G401 (cell line): ENCODE measurements at regions not wholly inside any gene's neighbourhood (a gene's known extent, or its start where the extent isn't known, plus 50 kb on each side); places are given as distances from the start of the nearest gene placed in this dataset.

Experiments
- DNase-seq: peaks from one replicate; pipeline ENCODE4 v3.0.0-alpha.2; 2015; ENCODE audit warnings: low spot score
- in situ Hi-C: cut with HindIII; loops from 2 replicates; pipeline ENCODE4 v1.10.0; 2016; ENCODE audit warnings: low sequenced_read_pairs, mixed read lengths

DNA sequence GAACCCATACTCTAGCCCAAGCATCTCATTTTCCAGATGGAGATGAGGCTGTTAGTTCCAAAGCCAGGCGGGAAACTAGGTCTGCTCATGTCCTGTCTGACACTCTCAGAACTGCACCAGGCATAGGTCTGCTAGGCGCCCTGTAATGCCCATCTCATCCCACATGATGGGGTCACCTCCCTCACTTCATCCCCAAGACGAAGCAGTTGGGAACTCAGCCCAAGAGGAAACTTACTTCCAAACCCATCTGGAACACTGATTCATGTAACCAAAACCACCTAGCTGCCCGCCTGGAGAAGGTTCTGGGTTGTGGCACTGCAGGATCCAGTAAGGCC, 84.0 kb upstream of the PRNP start:
- DNase-seq: peak; percentile 43
- in situ Hi-C loops: no loop called here

DNA sequence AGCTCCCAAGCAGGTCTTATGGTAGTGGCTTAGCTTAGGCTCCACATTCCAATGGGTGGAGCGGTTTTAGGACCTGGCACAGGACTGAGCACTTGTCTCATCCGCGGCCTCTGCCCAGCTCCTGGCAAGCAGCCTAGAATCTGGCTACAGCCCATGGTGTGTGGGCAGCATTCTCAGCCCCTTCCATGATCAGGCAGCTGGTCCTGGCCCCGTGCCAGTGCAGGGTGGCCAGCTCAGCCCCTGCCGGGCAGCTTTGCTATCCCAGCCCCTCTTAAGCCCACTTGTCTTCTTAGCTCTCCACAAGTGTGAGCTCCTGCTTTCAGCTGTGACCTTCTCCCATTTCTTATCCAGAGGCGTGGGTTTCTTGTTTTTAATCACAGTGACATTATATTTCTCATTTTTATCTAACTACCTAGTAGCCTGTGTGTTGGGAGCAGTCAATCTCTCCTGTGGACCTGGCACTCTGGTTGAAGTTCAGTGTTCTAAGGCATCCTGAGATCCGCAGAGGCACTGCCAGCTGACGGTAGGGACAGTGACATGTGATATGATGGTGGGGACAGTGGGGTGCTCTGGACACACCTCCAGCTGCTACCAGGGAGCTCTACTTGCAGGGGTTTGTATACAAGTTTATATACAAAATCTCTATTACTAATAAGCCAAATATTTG, 84.5 kb upstream of the PRNP start:
- in situ Hi-C loops: no loop called here
- DNase-seq: peak; percentile 67

DNA sequence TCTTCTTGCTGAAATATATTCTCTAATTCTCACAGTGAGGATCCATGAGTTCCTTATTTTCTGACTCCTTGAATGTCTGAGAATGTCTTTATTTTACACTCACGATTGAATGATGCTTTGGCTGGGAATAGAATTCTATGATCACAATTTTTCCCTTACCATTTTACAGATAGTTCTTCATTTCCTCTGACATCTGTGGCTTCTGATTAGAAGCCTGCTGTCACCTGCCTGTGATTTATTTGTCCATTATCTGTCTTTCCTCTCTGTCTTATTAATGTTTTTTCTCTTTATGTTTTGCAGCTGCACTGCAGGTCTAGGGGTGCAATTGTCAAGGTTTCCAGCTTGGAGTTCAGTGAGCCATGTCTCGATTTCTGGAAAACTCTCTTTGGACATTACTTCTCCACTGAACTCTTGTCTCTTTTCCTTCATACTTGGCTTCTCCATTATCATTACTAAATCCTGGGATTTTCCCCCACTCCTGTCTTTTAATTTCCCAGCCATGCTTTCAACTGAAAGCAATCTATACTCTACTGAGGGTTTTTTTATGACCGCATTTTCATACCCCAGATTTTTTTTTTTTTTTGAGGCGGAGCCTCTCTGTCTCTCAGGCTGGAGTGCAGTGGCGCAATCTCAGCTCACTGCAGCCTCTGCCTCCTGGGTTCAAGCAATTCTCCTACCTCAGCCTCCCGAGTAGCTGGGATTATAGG, 85.8 kb upstream of the PRNP start:
- in situ Hi-C loops: no loop called here
- no peak for DNase-seq

DNA sequence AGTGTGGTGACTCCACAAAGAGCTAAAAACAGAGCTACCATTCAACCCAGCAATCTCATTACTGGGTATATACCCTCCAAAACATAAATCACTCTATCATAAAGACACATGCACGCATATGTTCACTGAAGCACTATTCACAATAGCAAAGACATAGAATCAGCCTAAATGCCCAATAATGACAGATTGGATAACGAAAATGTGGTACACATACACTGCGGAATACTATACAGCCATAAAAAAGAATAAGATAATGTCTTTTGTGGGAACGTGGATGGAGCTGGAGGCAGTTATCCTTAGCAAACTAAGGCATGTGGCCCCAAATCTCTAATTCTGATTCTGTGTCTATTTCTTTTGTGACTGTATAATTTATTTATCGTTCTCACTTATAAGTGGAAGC, 89.0 kb upstream of the PRNP start:
- in situ Hi-C loops: no loop called here
- no peak for DNase-seq

DNA sequence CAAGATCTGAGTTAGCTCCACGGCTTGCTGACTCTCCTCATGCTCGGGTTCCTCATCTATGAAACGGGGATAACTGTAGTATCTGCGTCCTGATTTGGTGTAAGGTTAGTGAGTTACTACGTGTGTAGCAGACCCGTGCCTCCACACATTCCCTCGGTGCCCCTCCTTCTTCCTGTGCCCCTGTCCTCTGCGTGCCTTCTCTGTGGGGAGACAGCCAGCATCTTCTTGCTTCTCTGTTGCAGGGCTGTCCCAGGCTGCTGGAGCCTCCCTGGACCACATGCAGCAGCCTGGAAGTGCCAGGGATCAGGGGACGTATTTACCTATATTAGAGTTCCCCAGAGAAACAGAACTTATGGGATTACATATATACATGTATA, 93.1 kb upstream of the PRNP start:
- in situ Hi-C loops: no loop called here
- DNase-seq: no peak

DNA sequence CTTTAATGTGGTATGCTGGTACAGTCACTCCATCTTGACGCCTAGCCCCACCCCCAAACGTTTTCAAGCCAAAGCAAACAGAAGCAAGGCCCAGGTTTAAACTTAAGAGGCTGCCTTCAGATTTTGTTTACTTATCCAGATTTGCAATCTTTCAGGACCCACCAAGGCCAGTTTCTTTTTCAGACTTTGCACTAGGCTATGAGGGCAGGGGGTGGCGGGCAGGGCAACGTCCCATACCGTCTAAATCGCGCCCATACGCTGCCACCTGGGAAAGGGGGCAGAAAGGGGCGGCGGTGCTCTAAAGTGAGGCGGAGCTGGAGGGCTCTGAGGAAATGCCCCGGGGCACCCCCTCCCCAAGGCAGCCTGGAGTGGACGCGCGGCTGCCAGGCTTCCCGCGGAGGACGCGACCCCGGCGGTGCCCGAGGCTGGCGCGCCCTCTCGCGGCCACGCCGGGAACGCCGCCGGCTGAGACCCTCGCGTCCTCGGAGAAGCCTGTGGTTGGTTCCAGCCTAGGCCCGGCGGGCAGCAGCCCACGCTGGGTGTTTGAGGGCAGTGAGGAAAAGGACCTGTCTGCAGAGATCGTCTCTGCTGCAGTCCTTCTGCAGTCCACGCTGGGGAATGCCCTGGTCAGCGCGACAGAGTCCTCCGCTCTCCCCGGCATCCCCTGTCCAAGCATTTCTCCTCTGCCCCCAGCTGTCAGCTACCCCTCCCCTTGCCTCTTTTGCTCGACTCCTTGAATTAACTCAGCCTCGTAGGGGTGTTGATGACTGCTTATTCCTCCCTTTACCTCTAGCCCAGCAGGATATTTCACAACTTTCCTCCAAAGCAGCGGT, 93.7 kb upstream of the PRNP start:
- DNase-seq: no peak
- in situ Hi-C loops: no loop called here

DNA sequence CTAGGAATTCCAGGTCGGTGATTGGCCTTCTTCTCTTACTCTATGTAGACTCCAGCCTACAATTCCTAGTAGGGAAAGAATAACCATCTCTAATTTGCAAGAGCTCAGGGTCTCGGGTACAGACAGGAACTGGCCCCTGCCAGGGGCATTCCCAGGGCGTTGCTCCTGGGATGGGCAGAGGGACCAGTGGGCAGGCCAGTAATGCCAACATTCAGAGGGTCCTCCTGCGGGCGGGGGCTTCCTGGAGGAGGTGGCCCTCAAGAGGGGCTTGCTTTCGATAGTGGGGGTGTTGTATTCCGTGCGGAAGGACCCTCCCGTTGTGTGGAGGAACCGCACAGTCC, 94.3 kb upstream of the PRNP start:
- in situ Hi-C loops: no loop called here

DNA sequence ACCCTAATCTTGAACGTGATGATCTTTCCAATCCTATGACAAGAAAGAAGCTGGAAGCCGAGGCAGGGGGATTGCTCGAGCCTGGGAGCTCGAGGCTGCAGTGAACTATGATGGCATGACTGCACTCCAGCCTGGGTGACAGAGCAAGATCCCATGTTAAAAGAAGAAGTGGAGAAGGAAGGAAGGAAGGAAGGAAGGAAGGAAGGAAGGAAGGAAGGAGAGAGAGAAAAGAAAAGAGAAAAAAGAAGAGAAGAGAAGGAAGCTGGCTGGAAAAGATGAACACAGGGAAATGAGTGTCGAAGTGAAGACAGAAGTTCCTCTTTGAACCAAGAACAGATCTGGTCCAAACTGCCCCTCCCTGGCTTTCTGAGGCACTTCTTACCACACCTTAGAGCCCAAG, 100.5 kb upstream of the PRNP start:
- DNase-seq: no peak
- in situ Hi-C loops: no loop called here

More for the DNA sequence above, 94.3 kb upstream of the PRNP start:
- DNase-seq: no peak

DNA sequence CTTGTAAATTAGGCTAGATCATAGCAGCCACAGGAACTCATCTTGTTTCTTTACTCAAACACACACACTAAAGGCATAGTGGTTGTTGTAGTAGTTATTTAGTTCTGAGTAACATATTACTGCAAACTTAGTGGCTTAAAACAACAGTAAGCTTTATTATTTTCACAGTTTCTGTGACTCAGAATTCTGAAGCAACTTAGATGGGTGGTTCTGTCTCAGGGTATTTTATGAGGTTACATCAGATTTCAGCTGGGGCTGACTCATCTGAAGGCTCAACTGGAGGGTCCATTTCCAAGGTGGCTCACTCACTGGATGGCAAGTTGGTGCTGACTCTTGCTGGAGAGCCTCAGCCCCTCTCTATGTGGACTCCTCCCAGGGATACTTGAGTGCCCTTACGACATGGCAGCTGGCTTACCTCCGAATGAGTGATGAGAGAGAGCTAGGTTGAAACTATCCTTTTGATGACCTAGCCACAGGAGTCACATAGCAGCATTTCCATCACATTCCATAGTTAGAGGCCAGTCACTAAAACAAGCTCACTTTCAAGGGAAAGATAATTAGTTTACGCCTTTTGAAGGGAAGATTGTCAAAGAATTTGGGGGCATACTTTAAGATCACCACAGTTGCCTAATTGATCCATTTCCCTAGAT, 101.0 kb upstream of the PRNP start:
- in situ Hi-C loops: no loop called here

DNA sequence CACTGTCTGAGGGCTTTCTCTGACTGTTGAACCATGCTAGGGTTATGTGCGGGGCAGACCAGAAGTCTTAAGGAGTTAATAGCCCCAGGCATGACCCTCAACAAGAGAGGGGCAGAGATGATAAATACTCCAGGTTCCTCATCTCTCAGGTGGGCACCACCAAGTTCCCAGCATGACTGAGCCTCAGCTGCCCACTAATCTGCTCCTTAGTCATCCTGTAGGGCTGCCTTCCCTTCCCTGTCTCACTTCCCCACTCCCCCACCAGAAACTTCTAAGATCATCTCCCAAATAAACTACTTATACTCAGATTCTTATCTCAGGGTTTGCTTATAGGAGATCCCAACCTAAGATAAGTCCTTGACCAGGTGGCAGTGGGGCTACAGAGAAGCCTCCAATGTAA, 101.7 kb upstream of the PRNP start:
- in situ Hi-C loops: no loop called here
- DNase-seq: no peak

More for the DNA sequence above, 101.0 kb upstream of the PRNP start:
- DNase-seq: no peak

DNA sequence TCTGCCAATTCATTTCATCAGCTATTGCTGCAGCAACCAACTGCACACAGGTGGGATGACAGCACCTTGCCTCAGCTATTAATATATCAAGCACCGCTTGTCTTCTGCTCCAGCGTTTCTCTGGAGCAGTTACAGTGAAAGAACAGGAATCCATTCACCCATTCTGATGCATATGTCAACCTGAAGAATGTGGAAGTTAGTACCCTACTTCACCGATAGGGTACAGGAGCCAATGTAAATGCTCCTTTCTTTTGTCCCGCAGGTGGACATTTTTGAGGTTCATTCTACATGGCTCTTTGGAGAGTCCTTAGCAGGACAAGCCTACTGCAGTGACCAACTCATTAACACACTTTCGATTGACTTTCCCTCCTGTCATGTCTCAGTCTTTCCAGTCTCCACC, 104.4 kb upstream of the PRNP start:
- DNase-seq: no peak
- in situ Hi-C loops: no loop called here

DNA sequence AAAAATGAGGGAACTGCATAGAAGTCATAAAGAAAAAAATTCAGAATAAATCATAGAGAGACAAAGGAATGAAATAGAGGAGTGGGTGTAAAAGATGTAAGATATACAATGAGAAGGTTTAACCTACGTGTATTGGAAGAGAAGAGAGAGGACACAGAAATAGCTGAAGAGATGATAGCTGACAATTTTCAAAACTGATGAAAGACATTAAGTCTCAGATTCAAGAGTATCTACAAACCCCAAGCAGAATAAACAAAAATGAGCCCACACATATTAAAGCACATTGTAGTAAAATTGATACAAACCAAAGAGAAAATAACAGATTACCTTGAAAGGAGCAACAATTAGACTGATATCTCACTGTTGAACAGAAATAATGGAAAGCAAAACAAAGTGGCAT, 107.9 kb upstream of the PRNP start:
- no peak for DNase-seq
- in situ Hi-C loops: no loop called here

DNA sequence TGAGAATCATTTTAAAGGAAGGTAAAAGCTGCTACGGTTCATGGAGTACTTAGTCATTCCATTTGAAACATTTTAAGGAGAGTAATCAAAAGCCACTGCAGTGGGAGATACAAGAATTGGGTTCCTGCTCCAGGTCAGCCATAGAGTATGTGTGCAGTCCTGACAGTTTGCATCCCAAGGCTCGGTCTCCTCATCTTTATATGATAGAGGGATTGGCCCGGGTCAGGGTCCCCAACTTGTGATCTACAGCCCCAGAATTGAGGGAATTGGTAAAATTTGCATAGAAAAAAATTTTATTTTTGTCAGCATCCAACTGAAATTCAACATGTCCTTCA, 111.9 kb upstream of the PRNP start:
- in situ Hi-C loops: no loop called here
- DNase-seq: no peak

DNA sequence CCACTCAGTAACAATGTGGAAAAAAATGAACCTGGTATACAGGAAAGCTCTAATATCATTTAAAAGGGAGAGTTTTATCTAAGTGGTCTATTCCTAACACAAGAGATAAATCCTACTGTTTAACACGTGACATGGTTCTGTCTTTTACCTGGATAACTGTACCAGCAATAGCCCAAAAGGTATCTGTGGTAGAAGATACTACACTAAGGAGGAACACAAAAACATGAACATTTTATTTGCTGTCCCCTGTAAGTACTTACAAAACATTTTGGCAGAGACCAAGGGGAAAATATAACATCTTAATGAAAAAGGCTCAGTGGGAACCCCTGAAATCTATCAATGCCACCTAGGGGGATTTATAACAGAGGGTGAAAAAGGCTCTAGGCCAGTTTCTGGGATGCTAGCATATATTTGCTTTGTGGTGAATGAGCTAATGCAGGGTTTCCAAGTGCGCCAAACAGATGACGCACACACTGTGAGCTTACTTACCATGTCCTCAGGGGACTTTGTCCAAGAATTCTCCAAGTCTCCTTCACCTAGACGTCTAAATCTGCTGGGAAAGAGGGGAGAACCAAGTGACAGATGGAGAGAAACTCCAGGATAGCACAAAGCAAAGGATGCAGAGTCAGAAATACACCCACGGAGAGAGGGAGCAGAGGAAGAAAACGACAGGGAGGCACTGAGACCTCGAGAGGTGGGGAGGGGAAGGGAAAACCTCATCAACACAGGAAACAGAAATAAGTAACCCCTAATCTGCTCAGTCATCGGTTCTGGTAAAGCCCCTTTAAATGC, 112.5 kb upstream of the PRNP start:
- in situ Hi-C loops: no loop called here
- no peak for DNase-seq

DNA sequence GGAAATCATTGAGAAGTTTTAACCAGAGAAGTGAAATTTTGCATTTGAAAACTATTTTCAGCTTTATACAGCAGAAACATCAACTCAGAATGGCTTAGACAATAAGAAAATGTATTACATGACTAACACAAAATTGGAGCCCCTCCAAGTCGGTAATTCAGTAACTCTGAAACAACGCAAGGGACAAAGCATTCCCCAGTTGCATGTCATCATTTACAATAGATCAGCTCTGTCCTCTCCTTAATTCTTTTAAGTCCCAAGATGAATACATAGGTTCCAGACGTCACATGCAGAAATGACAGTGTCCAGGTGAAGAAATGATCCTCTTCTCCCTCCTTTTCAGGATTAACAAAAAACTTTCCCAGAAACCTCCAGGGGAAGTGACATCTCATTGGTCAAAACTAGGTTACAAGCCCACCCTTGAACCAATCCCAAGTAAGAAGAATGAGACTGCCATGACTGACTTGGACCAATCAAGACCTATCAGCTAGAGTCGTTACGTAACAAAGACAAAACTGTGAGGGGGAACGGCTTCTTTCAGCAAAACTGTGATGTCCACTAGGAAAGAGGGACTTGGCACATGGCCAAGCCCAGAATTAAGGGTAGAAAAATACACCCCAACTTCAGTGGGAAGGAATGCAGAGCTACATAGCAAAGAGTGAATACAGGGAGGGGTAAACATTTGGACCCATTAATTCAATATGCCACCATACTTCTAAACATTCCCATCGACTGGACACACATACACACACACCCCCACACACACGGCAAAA, 114.3 kb upstream of the PRNP start:
- in situ Hi-C loops: no loop called here

DNA sequence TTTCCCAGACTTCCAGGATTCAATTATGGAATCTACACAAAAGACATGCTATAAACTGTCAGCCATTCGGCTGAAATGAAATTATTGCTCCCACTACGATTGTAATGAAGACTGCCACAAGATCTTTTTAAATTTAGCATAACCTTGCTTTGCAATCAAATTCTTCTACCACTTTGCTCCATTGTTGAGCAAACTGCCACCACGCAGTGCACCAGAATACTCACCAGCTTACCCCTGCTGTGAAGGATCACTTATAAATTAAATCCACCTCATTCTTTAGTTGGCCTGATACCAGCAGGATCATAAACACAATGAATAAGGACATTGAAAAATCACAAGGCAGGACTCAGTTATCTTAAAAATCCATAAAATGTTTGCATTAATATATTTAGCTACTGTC, 116.4 kb upstream of the PRNP start:
- in situ Hi-C loops: no loop called here
- no peak for DNase-seq

More for the DNA sequence above, 114.3 kb upstream of the PRNP start:
- DNase-seq: no peak

DNA sequence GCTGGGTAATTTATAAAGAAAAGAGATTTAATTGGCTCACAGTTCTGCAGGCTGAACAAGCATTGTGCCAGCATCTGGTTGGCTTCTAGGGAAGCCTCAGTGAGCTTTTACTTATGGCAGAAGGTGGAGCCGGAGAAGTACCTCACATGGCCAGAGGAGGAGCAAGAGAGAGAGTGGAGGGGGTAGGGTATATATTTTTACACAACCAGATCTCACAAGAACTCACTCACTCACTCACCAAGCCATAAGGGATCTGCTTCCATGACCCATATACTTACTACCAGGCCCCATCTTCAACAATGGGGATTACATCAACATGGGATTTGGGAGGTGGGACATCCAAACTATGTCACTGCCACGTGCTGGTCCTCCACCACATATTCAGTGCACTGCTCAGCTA, 117.2 kb upstream of the PRNP start:
- no peak for DNase-seq
- in situ Hi-C loops: no loop called here

DNA sequence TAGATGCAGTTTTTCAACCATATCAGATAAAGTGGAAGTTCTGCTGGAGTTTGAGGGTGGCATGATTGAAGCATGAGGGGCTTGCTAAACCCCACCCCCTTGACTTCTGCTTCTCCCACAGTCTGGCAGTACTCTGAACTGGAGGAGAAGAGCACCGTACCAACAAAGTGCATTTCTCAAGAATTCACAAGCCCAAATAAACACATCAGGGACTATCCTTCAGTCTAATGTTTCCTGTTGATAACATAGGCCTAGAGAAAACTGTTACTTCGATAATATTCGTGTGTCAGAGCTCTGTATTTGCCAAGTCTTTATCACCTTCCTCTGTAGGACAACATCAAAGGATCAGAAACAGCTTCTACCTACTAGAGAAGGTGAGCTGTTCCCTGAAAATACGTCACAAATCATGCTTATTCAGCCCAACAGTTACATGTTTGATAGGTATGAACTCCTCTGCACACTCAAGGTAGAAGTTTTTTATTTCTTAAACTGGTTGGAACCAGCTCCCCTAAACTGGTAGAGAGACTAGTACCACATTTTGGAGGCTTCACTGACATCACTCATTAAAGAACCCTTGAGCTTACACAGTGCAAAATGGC, 117.8 kb upstream of the PRNP start:
- in situ Hi-C loops: no loop called here
- no peak for DNase-seq
